ENCODE measurements at regions not wholly inside any gene's neighbourhood (a gene's known extent, or its start where the extent isn't known, plus 50 kb on each side); places are given as distances from the start of the nearest gene placed in this dataset.

GRCh38 chr10:78298835-78299234 lies 265.2 kb downstream of the RPS24 start:
- no peak for TF ChIP-seq POLR2AphosphoS5 (IDR thresholded peaks at IDR 0.05; ENCODE audit: borderline replicate concordance, low read depth, low read length)
- no peak for TF ChIP-seq EZH2 (IDR thresholded peaks at IDR 0.05)
- no peak for TF ChIP-seq FOXP2 (optimal IDR thresholded peaks at IDR 0.05; ENCODE audit: control extremely low read depth, extremely low read length, insufficient read depth)

Measured in SK-N-MC (cell line).